ENCODE measurements at regions not wholly inside any gene's neighbourhood (a gene's known extent, or its start where the extent isn't known, plus 50 kb on each side); places are given as distances from the start of the nearest gene placed in this dataset.

- TF ChIP-seq, protein P1, sequence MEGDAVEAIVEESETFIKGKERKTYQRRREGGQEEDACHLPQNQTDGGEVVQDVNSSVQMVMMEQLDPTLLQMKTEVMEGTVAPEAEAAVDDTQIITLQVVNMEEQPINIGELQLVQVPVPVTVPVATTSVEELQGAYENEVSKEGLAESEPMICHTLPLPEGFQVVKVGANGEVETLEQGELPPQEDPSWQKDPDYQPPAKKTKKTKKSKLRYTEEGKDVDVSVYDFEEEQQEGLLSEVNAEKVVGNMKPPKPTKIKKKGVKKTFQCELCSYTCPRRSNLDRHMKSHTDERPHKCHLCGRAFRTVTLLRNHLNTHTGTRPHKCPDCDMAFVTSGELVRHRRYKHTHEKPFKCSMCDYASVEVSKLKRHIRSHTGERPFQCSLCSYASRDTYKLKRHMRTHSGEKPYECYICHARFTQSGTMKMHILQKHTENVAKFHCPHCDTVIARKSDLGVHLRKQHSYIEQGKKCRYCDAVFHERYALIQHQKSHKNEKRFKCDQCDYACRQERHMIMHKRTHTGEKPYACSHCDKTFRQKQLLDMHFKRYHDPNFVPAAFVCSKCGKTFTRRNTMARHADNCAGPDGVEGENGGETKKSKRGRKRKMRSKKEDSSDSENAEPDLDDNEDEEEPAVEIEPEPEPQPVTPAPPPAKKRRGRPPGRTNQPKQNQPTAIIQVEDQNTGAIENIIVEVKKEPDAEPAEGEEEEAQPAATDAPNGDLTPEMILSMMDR (IDR thresholded peaks at IDR 0.05; ENCODE audit: unreplicated experiment in 3 of 3) = no peak
- H3K4me3 Mint-ChIP-seq = no peak overlapping the region
- no peaks in the 10 kb centered on the region for H3K9me3 Mint-ChIP-seq
- H3K4me1 Mint-ChIP-seq = peaks cover 18% of the 10 kb centered on the region
- H3K27me3 Mint-ChIP-seq (ENCODE audit: low read depth) = peaks cover 9% of the 10 kb centered on the region
- no peak overlapping the region for H3K27ac Mint-ChIP-seq
- no peaks in the 10 kb centered on the region for H3K36me3 Mint-ChIP-seq (ENCODE audit: low read depth)
These were observed 175.0 kb upstream of the PITRM1 start for GRCh38 chr10:3347413-3348182.

DNA sequence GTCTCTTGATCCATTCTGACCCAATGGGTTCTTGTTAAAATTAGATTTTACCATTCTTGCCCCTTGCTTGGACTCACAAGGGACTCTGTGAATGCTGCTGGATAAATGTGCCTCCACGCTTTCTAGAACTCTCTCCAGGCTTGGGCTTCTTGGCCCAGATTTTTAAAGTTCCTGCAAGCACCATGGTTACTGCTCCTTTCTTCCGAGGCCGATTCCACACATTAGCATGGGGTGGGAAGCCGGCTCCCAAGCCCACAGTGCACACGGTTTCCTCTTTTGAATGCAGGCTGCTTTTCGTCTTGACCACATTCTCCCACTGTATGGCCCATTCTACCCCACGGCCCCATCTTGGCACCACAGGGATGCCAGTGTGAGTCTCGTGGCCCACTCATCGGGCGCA is 174.3 kb upstream of the PITRM1 start:
- H3K36me3 Mint-ChIP-seq (ENCODE audit: low read depth) = no peaks in the 10 kb centered on the region
- H3K27me3 Mint-ChIP-seq (ENCODE audit: low read depth) = peaks cover 9% of the 10 kb centered on the region
- H3K4me1 Mint-ChIP-seq = peaks cover 22% of the 10 kb centered on the region
- TF ChIP-seq, protein P1 (IDR thresholded peaks at IDR 0.05; ENCODE audit: unreplicated experiment in 3 of 3) = no peak
- no peak overlapping the region for H3K27ac Mint-ChIP-seq
- H3K9me3 Mint-ChIP-seq = no peaks in the 10 kb centered on the region
- H3K4me3 Mint-ChIP-seq = no peak overlapping the region

DNA sequence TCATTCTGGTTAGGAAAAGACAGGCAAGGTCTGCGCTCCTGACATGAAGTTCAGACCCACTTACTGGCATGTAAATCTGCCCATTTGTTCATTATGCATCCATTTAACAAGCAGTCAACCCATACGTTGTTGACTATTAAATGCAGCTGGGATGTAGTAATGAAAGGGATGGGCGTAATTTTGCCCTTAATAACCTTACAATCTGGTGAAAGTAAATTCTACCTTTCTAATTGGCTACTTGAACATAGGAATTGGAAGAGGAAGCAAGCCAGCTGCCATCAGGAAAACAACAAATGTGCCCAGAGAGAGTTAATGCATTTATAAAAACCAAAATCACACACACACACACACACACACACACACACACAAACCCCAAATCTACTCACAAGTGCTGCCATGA is 170.2 kb upstream of the PITRM1 start:
- Mint-ChIP-seq H3K4me3 (no peak overlapping the region), H3K27ac (no peak overlapping the region), H3K27me3 (ENCODE audit: low read depth) (peaks cover 9% of the 10 kb centered on the region), H3K4me1 (peaks cover 20% of the 10 kb centered on the region), H3K36me3 (ENCODE audit: low read depth) (no peaks in the 10 kb centered on the region), H3K9me3 (no peaks in the 10 kb centered on the region)
- TF ChIP-seq, protein P1 (IDR thresholded peaks at IDR 0.05; ENCODE audit: unreplicated experiment in 3 of 3) = no peak

DNA sequence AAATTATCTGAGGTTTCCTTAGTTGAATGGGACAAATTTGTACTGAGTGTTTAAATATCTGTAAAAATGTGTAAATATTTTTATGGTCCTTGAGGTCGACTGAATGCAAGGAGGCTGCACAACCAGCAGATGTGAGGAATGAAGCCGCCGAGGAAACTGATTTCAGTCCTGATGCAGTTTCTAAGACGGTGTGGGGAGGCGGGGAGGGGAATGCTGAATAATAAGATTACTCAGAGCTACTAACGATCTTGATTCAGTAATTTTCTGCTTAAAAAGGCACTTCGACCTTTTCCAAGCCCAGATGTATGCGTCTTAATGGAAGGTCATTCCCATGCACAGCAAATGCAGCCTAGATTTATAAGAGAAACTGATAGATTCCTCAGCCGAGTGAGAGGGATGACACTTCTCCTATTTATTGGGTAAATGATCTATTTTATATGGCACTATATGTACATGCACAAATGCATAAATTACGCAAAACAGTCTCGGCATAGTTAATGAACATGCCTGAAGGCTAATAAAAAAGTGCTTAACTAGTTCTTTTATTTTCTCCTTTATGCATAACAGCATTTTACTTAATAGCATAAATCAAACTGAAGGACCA is 167.6 kb upstream of the PITRM1 start:
- no peaks in the 10 kb centered on the region for H3K9me3 Mint-ChIP-seq
- H3K4me3 Mint-ChIP-seq = no peak overlapping the region
- H3K27me3 Mint-ChIP-seq (ENCODE audit: low read depth) = peaks cover 2% of the 10 kb centered on the region
- TF ChIP-seq, protein P1 (IDR thresholded peaks at IDR 0.05; ENCODE audit: unreplicated experiment in 3 of 3) = no peak
- H3K27ac Mint-ChIP-seq = no peak overlapping the region
- H3K4me1 Mint-ChIP-seq = peaks cover 16% of the 10 kb centered on the region
- no peaks in the 10 kb centered on the region for H3K36me3 Mint-ChIP-seq (ENCODE audit: low read depth)

GRCh38 chr10:3339531-3339950 is 167.0 kb upstream of the PITRM1 start:
- H3K36me3 Mint-ChIP-seq (ENCODE audit: low read depth) = no peaks in the 10 kb centered on the region
- TF ChIP-seq, protein P1 (IDR thresholded peaks at IDR 0.05; ENCODE audit: unreplicated experiment in 3 of 3) = no peak
- H3K4me1 Mint-ChIP-seq = peaks cover 16% of the 10 kb centered on the region

More at GRCh38 chr10:3339531-3339950, 167.0 kb upstream of the PITRM1 start:
- no peak overlapping the region for H3K4me3 Mint-ChIP-seq
- H3K27me3 Mint-ChIP-seq (ENCODE audit: low read depth) = no peaks in the 10 kb centered on the region
- H3K27ac Mint-ChIP-seq = peak overlapping the region in 1 of 3 experiments; percentile 27
- no peaks in the 10 kb centered on the region for H3K9me3 Mint-ChIP-seq
